Gastroesophageal sphincter (tissue), 4 donors: ENCODE measurements at regions not wholly inside any gene's neighbourhood (a gene's known extent, or its start where the extent isn't known, plus 50 kb on each side); places are given as distances from the start of the nearest gene placed in this dataset.
A peak's percentile ranks its signal among the peaks of the same experiment; 100 is the strongest.

Source experiments
- ATAC-seq: fragments of 150-250 bp; one replicate; pipeline ENCODE4 v1.9.1; 2016; ENCODE audit warnings: mild to moderate bottlenecking, moderate library complexity
- H3K27ac ChIP-seq, 4 donors: fragments of 200-600 bp; sonication (generic) in 3 of 4; 1 replicate in 3 of 4; 2 replicates in 1 of 4; pipeline ENCODE4 v1.5.1; 2016 to 2019
- H3K27me3 ChIP-seq: fragments of 200-600 bp; sonication (generic); one replicate; pipeline ENCODE4 v1.5.1; 2019
- H3K36me3 ChIP-seq, 2 donors: fragments of 200-600 bp; sonication (generic); one replicate each; pipeline ENCODE4 v1.5.1; 2019; ENCODE audit warnings: control low read depth in 1 of 2
- H3K4me1 ChIP-seq, 3 donors: fragments of 200-600 bp; sonication (generic); 1 replicate in 2 of 3; 2 replicates in 1 of 3; pipeline ENCODE4 v1.5.1; 2016 to 2019; ENCODE audit warnings: control low read depth in 2 of 3
- H3K4me3 ChIP-seq, 2 donors: fragments of 200-600 bp; sonication (generic); one replicate each; pipeline ENCODE4 v1.5.1; 2019; ENCODE audit warnings: mild to moderate bottlenecking in 1 of 2, moderate library complexity in 1 of 2
- H3K9me3 ChIP-seq, 3 donors: fragments of 200-600 bp; sonication (generic); one replicate each; pipeline ENCODE4 v1.5.1; 2017 to 2019; ENCODE audit warnings: control low read depth in 2 of 3
- EP300 ChIP-seq: sonication (generic); formaldehyde crosslinking; IDR thresholded peaks from one replicate; pipeline ENCODE4 v1.6.1; 2017; ENCODE audit warnings: antibody characterized with exemption, mild to moderate bottlenecking
- POLR2A ChIP-seq, 2 donors: fragments of 450-650 bp; IDR thresholded peaks; one replicate each; pipeline ENCODE4 v1.6.1; 2017; ENCODE audit warnings: antibody characterized with exemption in 2 of 2, mild to moderate bottlenecking in 2 of 2, moderate library complexity in 1 of 2
- POLR2AphosphoS5 ChIP-seq: sonication (generic); formaldehyde crosslinking; IDR thresholded peaks from one replicate; pipeline ENCODE4 v1.6.1; 2017; ENCODE audit warnings: antibody characterized with exemption
- WGBS, 2 donors: methylation state at CpG; one replicate each; pipeline ENCODE4 v1.1.5; 2018; ENCODE audit warnings: low coverage in 1 of 2; 5-methylcytosine and 5-hydroxymethylcytosine counted together
- TF ChIP-seq, protein P1 (sequence below), 4 experiments: fragments of 200-600 bp in 2 of 4; fragments of 450-650 bp in 2 of 4; sonication (generic) in 1 of 4; IDR thresholded peaks; one replicate each; pipeline ENCODE4 v1.5.1; 2017 to 2019; ENCODE audit warnings: antibody characterized with exemption in 4 of 4, mild to moderate bottlenecking in 2 of 4, moderate library complexity in 2 of 4

DNA sequence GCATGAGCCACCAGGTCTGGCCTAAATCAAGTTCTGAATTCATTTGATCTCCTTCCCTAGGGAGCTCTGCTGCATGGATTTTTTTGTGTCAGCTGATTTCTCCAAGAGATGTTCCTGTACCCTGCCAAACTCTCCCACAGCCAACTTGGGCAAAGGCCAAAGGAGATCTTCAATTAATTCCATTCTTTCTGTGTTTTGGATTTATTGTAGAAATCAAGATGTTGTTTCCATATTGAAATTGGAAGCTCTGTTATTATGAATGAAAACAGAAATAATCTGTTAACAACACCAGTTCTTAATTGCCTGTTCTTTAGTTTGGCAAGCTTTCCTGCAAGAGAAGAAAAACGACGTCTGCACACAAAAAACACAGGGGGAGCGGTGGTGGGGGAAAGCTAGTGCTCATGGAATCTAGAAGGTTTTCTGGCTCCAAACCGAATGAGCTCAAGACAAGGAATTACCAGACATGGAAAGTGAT is 86.5 kb upstream of the ABCC4 start:
- no peak overlapping the region for H3K27ac ChIP-seq
- TF ChIP-seq, protein P1, sequence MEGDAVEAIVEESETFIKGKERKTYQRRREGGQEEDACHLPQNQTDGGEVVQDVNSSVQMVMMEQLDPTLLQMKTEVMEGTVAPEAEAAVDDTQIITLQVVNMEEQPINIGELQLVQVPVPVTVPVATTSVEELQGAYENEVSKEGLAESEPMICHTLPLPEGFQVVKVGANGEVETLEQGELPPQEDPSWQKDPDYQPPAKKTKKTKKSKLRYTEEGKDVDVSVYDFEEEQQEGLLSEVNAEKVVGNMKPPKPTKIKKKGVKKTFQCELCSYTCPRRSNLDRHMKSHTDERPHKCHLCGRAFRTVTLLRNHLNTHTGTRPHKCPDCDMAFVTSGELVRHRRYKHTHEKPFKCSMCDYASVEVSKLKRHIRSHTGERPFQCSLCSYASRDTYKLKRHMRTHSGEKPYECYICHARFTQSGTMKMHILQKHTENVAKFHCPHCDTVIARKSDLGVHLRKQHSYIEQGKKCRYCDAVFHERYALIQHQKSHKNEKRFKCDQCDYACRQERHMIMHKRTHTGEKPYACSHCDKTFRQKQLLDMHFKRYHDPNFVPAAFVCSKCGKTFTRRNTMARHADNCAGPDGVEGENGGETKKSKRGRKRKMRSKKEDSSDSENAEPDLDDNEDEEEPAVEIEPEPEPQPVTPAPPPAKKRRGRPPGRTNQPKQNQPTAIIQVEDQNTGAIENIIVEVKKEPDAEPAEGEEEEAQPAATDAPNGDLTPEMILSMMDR (IDR thresholded peaks at IDR 0.05): no peak
- TF ChIP-seq POLR2AphosphoS5 (no peak), EP300 (no peak), POLR2A (IDR thresholded peaks at IDR 0.05) (no peak)
- WGBS, 2 donors: 6 to 21% methylated on average over 4 of the region's 4 CpGs

DNA sequence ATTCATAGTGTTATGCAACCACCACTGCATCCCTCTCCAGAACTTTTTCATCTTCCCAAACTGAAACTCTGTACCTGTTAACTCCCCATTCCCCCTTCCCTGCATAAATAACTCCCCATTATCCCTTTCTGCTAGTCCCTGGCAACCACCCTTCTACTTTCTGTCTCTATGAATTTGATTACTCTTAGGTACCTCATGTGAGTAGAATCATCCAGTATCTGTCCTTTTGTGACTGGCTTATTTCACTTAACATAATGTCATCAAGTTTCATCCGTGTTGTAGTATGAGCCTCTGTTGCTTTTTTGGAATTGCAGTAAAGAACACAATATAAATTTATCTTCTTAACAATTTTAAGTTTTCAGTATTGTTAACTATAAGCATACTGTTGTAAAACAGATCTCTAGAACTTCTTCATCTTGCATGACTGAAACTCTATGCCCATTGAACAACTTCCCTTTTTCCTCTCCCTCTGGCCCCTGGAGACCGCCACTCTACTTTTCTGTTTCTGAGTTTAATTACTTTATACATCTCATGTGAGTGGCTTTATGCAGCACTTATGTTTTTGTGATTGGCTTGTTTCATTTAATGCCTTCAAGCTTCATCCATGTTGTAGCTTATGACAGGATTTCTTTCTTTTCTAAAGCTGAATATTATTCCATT is 87.3 kb upstream of the ABCC4 start:
- no peaks in the 10 kb centered on the region for H3K36me3 ChIP-seq
- no peaks in the 10 kb centered on the region for H3K9me3 ChIP-seq
- WGBS, 2 donors: 67 to 73% methylated on average over 1 to 2 of the region's 2 CpGs
- ATAC-seq: no peak
- TF ChIP-seq, protein P1 (IDR thresholded peaks at IDR 0.05): no peak
- TF ChIP-seq POLR2A (IDR thresholded peaks at IDR 0.05): no peak
- no peak for TF ChIP-seq POLR2AphosphoS5
- TF ChIP-seq EP300: no peak
- H3K4me3 ChIP-seq: no peak overlapping the region
- H3K27me3 ChIP-seq: no peaks in the 10 kb centered on the region
- H3K4me1 ChIP-seq: peaks cover 0 to 17% (median 0%) of the 10 kb centered on the region in 3 donors
- no peak overlapping the region for H3K27ac ChIP-seq

More for the DNA sequence above, 86.5 kb upstream of the ABCC4 start:
- peaks cover 0 to 17% (median 0%) of the 10 kb centered on the region in 3 donors for H3K4me1 ChIP-seq
- H3K27me3 ChIP-seq: no peaks in the 10 kb centered on the region
- H3K36me3 ChIP-seq: no peaks in the 10 kb centered on the region
- ATAC-seq: peak; percentile 48
- no peaks in the 10 kb centered on the region for H3K9me3 ChIP-seq
- no peak overlapping the region for H3K4me3 ChIP-seq

- H3K27me3 ChIP-seq: no peaks in the 10 kb centered on the region
- TF ChIP-seq POLR2A (IDR thresholded peaks at IDR 0.05): no peak
- no peak for TF ChIP-seq EP300
- no peak for TF ChIP-seq POLR2AphosphoS5
- no peaks in the 10 kb centered on the region for H3K36me3 ChIP-seq
- no peak overlapping the region for H3K4me3 ChIP-seq
- H3K9me3 ChIP-seq: no peaks in the 10 kb centered on the region
- ATAC-seq: peak; percentile 56
- H3K27ac ChIP-seq: no peak overlapping the region
- 52 to 76% methylated on average over 2 of the region's 2 CpGs for WGBS, 2 donors
- peaks cover 0 to 17% (median 0%) of the 10 kb centered on the region in 3 donors for H3K4me1 ChIP-seq
These were observed 90.1 kb upstream of the ABCC4 start for GRCh38 chr13:95391362-95391761.

DNA sequence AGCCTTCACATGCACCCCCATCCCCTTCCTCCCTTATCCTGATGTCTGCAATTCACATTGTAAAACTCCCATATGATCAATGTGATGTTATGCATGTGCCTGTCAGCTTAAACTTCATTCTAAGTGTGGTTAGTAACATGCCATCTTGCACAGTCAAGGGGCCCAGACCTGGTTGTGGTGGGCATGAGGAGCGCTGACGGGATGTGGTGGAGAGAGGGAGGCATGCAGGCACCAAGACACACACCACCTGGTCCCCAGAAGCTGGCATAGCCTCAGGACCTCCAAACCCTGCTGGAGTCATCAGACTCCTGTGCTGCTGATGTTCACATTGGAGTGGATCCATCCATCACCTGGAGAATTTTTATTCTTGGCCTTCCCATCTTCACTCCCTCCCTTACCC is 90.5 kb upstream of the ABCC4 start:
- H3K9me3 ChIP-seq: no peaks in the 10 kb centered on the region

DNA sequence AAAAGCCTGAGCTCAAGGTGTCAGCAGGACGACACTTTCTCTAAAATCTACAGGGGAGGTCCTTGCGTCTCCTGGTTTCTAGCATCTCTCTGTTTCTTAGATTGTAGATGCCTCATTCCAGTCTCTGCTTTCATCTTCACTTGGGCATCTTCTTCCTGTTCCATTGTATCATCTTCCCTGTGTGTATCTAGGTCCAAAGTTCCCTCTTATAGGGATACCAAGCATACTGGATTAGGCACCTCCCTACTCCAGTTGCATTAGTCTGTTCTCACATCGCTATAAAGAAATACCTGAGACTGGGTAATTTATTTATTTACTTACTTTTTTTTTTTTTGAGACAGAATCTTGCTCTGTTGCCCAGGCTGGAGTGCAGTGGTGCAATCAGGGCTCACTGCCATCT is 91.3 kb upstream of the ABCC4 start:
- H3K27ac ChIP-seq: no peak overlapping the region
- no peak for ATAC-seq
- H3K9me3 ChIP-seq: no peaks in the 10 kb centered on the region
- TF ChIP-seq POLR2AphosphoS5 (no peak), EP300 (no peak)
- TF ChIP-seq, protein P1 (IDR thresholded peaks at IDR 0.05): no peak
- peaks cover 0 to 9% (median 0%) of the 10 kb centered on the region in 3 donors for H3K4me1 ChIP-seq
- H3K4me3 ChIP-seq: no peak overlapping the region
- H3K27me3 ChIP-seq: no peaks in the 10 kb centered on the region
- no peaks in the 10 kb centered on the region for H3K36me3 ChIP-seq
- WGBS, 2 donors: 94 to 100% methylated on average over 3 of the region's 3 CpGs

More for the DNA sequence above, 90.5 kb upstream of the ABCC4 start:
- WGBS, 2 donors: 80% methylated on average over 2 of the region's 2 CpGs; no CpG with 5 or more reads in 1 of the 2 donors
- Histone ChIP-seq H3K36me3 (no peaks in the 10 kb centered on the region), H3K27me3 (no peaks in the 10 kb centered on the region), H3K4me1 (peaks cover 0 to 17% (median 0%) of the 10 kb centered on the region in 3 donors), H3K27ac (no peak overlapping the region), H3K4me3 (no peak overlapping the region)
- no peak for ATAC-seq
- TF ChIP-seq EP300 (no peak), POLR2A (IDR thresholded peaks at IDR 0.05) (no peak), POLR2AphosphoS5 (no peak)
- TF ChIP-seq, protein P1 (IDR thresholded peaks at IDR 0.05): no peak
